ENCODE measurements at regions not wholly inside any gene's neighbourhood (a gene's known extent, or its start where the extent isn't known, plus 50 kb on each side); places are given as distances from the start of the nearest gene placed in this dataset.

GRCh38 chr10:56487746-56488145, 126.7 kb upstream of the ZWINT start:
- no peak for TF ChIP-seq CTCF (conservative IDR thresholded peaks at IDR 0.05 in 1 of 2, IDR thresholded peaks at IDR 0.05 in 1 of 2; ENCODE audit: extremely low read depth in 1 of 2, insufficient read depth in 1 of 2, low read depth in 1 of 2, low read length in 2 of 2)
- TF ChIP-seq EZH2 (IDR thresholded peaks at IDR 0.05; ENCODE audit: borderline replicate concordance, low read length) = no peak
